ENCODE measurements at regions not wholly inside any gene's neighbourhood (a gene's known extent, or its start where the extent isn't known, plus 50 kb on each side); places are given as distances from the start of the nearest gene placed in this dataset.
"Not testable (repeated sequence)": the region's sequence is repeated elsewhere in the genome, so short reads cannot be mapped to it uniquely, and the experiment has no call there.

DNA sequence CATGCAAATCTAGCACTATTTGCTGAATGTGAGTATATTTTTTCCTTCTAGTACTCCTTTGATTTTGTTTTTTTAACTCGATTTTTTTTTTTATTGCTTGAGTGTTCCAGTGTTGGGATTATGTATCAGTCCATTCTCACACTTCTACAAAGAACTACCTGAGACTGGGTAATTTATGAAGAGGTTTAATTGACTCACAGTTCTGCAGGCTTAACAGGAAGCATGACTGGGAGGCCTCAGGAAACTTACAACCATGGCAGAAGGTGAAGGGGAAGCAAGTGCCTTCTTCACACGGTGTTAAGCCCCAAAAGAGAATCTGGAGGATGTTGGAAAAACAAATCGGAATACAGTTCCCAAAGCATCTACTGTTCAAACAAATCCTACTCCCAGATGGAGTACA is 69.1 kb downstream of the ZNF518B start:
- H3K4me3 Mint-ChIP-seq; H2AFZ ChIP-seq; H3K36me3 Mint-ChIP-seq (ENCODE audit: low read depth); ATAC-seq; H3K27me3 ChIP-seq (ENCODE audit: insufficient read depth); H3K4me3 ChIP-seq; H3F3A ChIP-seq (replicated peaks; ENCODE audit: low read depth); DNase-seq (ENCODE audit: low spot score); H3K27ac ChIP-seq (ENCODE audit: low read depth); H3K27me3 Mint-ChIP-seq (ENCODE audit: insufficient read depth, low read depth, poor library complexity); H3K36me3 ChIP-seq (ENCODE audit: insufficient read depth); H3K79me2 ChIP-seq (replicated peaks; ENCODE audit: insufficient read depth); H4K20me1 ChIP-seq (replicated peaks; ENCODE audit: insufficient read depth); H3K9me2 ChIP-seq (ENCODE audit: insufficient read depth): not testable (repeated sequence)
- H3K4me2 ChIP-seq: peak overlapping the region; percentile 3; the same call in 1 of the 2 replicates
- H3K4me1 ChIP-seq (ENCODE audit: insufficient read depth): peaks cover 14% of the 10 kb centered on the region
- Mint-ChIP-seq H3K9me3 (peaks cover 15% of the 10 kb centered on the region), H3K27ac (peak overlapping the region; percentile 49; the same call in 1 of the 2 replicates), H3K4me1 (peaks cover 18% of the 10 kb centered on the region)

DNA sequence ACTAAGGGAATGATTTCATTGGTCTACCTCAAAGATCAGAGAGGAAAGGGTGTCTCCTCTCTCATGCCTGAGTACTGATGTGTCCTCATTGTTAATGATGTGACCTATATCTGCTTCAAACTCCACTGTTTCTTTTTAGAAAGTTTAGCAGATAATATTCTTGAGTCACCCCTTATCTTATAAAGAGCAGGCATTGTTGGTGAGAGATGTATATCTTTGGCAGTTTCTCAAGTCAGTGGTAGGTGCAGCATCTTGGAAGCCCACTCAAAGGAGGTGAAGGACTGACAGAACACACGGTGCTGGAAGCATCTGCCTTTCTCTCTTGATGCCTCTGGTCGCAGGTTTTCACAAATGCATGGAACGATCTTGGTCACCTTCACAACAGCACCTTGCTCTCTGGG is 71.2 kb downstream of the ZNF518B start:
- Mint-ChIP-seq H3K4me1 (peaks cover 18% of the 10 kb centered on the region), H3K9me3 (peaks cover 4% of the 10 kb centered on the region; the same call in 1 of the 3 replicates), H3K4me3 (no peak overlapping the region), H3K36me3 (ENCODE audit: low read depth) (no peaks in the 10 kb centered on the region), H3K27ac (no peak overlapping the region), H3K27me3 (ENCODE audit: insufficient read depth, low read depth, poor library complexity) (no peaks in the 10 kb centered on the region)
- H3K27me3 ChIP-seq (ENCODE audit: insufficient read depth): no peaks in the 10 kb centered on the region
- no peaks in the 10 kb centered on the region for H4K20me1 ChIP-seq (replicated peaks; ENCODE audit: insufficient read depth)
- no peak for DNase-seq (ENCODE audit: low spot score)
- peaks cover 19% of the 10 kb centered on the region; the same call in 1 of the 2 replicates for H3K9me2 ChIP-seq (ENCODE audit: insufficient read depth)
- H3F3A ChIP-seq (replicated peaks; ENCODE audit: low read depth): no peaks in the 10 kb centered on the region
- ATAC-seq: no peak
- peaks cover 14% of the 10 kb centered on the region for H3K4me1 ChIP-seq (ENCODE audit: insufficient read depth)
- no peak overlapping the region for H2AFZ ChIP-seq
- no peaks in the 10 kb centered on the region for H3K79me2 ChIP-seq (replicated peaks; ENCODE audit: insufficient read depth)
- H3K36me3 ChIP-seq (ENCODE audit: insufficient read depth): no peaks in the 10 kb centered on the region
- H3K4me3 ChIP-seq: no peak overlapping the region
- no peak overlapping the region for H3K4me2 ChIP-seq
- H3K27ac ChIP-seq (ENCODE audit: low read depth): no peak overlapping the region
- TF ChIP-seq STAT1 (IDR thresholded peaks at IDR 0.05; ENCODE audit: unreplicated experiment) (no peak), NANOG (IDR thresholded peaks at IDR 0.05; ENCODE audit: borderline replicate concordance) (no peak), EZH2phosphoT487 (IDR thresholded peaks at IDR 0.05; ENCODE audit: unreplicated experiment) (no peak), EZH2 (IDR thresholded peaks at IDR 0.05; ENCODE audit: low read depth, unreplicated experiment) (no peak), ZNF114 (CRISPR knock-in tag; IDR thresholded peaks at IDR 0.05) (no peak), POLR2AphosphoS5 (IDR thresholded peaks at IDR 0.05; ENCODE audit: low read depth) (no peak), CREB1 (CRISPR knock-in tag; IDR thresholded peaks at IDR 0.05; ENCODE audit: low read depth) (no peak), ZNF331 (CRISPR knock-in tag; IDR thresholded peaks at IDR 0.05; ENCODE audit: low read depth) (no peak)
- TF ChIP-seq, protein P1, sequence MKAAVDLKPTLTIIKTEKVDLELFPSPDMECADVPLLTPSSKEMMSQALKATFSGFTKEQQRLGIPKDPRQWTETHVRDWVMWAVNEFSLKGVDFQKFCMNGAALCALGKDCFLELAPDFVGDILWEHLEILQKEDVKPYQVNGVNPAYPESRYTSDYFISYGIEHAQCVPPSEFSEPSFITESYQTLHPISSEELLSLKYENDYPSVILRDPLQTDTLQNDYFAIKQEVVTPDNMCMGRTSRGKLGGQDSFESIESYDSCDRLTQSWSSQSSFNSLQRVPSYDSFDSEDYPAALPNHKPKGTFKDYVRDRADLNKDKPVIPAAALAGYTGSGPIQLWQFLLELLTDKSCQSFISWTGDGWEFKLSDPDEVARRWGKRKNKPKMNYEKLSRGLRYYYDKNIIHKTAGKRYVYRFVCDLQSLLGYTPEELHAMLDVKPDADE (IDR thresholded peaks at IDR 0.05): no peak
- TF ChIP-seq, protein P2, sequence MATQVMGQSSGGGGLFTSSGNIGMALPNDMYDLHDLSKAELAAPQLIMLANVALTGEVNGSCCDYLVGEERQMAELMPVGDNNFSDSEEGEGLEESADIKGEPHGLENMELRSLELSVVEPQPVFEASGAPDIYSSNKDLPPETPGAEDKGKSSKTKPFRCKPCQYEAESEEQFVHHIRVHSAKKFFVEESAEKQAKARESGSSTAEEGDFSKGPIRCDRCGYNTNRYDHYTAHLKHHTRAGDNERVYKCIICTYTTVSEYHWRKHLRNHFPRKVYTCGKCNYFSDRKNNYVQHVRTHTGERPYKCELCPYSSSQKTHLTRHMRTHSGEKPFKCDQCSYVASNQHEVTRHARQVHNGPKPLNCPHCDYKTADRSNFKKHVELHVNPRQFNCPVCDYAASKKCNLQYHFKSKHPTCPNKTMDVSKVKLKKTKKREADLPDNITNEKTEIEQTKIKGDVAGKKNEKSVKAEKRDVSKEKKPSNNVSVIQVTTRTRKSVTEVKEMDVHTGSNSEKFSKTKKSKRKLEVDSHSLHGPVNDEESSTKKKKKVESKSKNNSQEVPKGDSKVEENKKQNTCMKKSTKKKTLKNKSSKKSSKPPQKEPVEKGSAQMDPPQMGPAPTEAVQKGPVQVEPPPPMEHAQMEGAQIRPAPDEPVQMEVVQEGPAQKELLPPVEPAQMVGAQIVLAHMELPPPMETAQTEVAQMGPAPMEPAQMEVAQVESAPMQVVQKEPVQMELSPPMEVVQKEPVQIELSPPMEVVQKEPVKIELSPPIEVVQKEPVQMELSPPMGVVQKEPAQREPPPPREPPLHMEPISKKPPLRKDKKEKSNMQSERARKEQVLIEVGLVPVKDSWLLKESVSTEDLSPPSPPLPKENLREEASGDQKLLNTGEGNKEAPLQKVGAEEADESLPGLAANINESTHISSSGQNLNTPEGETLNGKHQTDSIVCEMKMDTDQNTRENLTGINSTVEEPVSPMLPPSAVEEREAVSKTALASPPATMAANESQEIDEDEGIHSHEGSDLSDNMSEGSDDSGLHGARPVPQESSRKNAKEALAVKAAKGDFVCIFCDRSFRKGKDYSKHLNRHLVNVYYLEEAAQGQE (IDR thresholded peaks at IDR 0.05; ENCODE audit: unreplicated experiment): no peak
- TF ChIP-seq, protein P3, sequence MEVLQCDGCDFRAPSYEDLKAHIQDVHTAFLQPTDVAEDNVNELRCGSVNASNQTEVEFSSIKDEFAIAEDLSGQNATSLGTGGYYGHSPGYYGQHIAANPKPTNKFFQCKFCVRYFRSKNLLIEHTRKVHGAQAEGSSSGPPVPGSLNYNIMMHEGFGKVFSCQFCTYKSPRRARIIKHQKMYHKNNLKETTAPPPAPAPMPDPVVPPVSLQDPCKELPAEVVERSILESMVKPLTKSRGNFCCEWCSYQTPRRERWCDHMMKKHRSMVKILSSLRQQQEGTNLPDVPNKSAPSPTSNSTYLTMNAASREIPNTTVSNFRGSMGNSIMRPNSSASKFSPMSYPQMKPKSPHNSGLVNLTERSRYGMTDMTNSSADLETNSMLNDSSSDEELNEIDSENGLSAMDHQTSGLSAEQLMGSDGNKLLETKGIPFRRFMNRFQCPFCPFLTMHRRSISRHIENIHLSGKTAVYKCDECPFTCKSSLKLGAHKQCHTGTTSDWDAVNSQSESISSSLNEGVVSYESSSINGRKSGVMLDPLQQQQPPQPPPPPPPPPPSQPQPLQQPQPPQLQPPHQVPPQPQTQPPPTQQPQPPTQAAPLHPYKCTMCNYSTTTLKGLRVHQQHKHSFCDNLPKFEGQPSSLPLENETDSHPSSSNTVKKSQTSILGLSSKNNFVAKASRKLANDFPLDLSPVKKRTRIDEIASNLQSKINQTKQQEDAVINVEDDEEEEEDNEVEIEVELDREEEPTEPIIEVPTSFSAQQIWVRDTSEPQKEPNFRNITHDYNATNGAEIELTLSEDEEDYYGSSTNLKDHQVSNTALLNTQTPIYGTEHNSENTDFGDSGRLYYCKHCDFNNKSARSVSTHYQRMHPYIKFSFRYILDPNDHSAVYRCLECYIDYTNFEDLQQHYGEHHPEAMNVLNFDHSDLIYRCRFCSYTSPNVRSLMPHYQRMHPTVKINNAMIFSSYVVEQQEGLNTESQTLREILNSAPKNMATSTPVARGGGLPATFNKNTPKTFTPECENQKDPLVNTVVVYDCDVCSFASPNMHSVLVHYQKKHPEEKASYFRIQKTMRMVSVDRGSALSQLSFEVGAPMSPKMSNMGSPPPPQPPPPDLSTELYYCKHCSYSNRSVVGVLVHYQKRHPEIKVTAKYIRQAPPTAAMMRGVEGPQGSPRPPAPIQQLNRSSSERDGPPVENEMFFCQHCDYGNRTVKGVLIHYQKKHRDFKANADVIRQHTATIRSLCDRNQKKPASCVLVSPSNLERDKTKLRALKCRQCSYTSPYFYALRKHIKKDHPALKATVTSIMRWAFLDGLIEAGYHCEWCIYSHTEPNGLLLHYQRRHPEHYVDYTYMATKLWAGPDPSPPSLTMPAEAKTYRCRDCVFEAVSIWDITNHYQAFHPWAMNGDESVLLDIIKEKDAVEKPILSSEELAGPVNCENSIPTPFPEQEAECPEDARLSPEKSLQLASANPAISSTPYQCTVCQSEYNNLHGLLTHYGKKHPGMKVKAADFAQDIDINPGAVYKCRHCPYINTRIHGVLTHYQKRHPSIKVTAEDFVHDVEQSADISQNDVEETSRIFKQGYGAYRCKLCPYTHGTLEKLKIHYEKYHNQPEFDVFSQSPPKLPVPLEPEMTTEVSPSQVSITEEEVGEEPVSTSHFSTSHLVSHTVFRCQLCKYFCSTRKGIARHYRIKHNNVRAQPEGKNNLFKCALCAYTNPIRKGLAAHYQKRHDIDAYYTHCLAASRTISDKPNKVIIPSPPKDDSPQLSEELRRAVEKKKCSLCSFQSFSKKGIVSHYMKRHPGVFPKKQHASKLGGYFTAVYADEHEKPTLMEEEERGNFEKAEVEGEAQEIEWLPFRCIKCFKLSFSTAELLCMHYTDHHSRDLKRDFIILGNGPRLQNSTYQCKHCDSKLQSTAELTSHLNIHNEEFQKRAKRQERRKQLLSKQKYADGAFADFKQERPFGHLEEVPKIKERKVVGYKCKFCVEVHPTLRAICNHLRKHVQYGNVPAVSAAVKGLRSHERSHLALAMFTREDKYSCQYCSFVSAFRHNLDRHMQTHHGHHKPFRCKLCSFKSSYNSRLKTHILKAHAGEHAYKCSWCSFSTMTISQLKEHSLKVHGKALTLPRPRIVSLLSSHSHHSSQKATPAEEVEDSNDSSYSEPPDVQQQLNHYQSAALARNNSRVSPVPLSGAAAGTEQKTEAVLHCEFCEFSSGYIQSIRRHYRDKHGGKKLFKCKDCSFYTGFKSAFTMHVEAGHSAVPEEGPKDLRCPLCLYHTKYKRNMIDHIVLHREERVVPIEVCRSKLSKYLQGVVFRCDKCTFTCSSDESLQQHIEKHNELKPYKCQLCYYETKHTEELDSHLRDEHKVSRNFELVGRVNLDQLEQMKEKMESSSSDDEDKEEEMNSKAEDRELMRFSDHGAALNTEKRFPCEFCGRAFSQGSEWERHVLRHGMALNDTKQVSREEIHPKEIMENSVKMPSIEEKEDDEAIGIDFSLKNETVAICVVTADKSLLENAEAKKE (CRISPR knock-in tag; IDR thresholded peaks at IDR 0.05): no peak

All from GM23338 (cell line).